MCF 10A (cell line): ENCODE measurements at regions not wholly inside any gene's neighbourhood (a gene's known extent, or its start where the extent isn't known, plus 50 kb on each side); places are given as distances from the start of the nearest gene placed in this dataset.

Source experiments
- BruUV-seq: library from RNA; stranded (reverse); fragments of 400-500 nt; replicated peaks from 2 replicates; lab custom pipeline; 2021; lab: Mats Ljungman, UMichigan
- CTCF ChIA-PET: fragments of 300-600 bp; sonication (Branson Sonifier 250); formaldehyde crosslinking; extraction: SDS; loops from one replicate; lab custom pipeline; 2021; ENCODE audit warnings: antibody characterized with exemption, inconsistent platforms; lab: Yijun Ruan, JAX
- POLR2A ChIA-PET: fragments of 300-600, 350-650 bp; sonication (Branson Sonifier 250); formaldehyde crosslinking; extraction: SDS; loops from one replicate; lab custom pipeline; 2020; ENCODE audit warnings: antibody characterized with exemption, inconsistent platforms; lab: Yijun Ruan, JAX
- DNase-seq: peaks from one replicate; pipeline ENCODE4 v3.0.0-alpha.2; 2018; ENCODE audit not compliant: unreplicated experiment
- H3K27ac Mint-ChIP-seq: one replicate; pipeline ENCODE4 v1.8.0; 2022; ENCODE audit warnings: mild to moderate bottlenecking, low read depth, mixed read lengths; ENCODE audit not compliant: unreplicated experiment
- H3K27me3 Mint-ChIP-seq: one replicate; pipeline ENCODE4 v1.8.0; 2022; ENCODE audit warnings: mixed read lengths; ENCODE audit not compliant: insufficient read depth, unreplicated experiment
- H3K36me3 Mint-ChIP-seq: one replicate; pipeline ENCODE4 v1.8.0; 2022; ENCODE audit warnings: mild to moderate bottlenecking, moderate library complexity, mixed read lengths; ENCODE audit not compliant: insufficient read depth, unreplicated experiment
- H3K4me1 Mint-ChIP-seq: one replicate; pipeline ENCODE4 v1.8.0; 2022; ENCODE audit warnings: mixed read lengths; ENCODE audit not compliant: insufficient read depth, unreplicated experiment
- H3K4me3 Mint-ChIP-seq: one replicate; pipeline ENCODE4 v1.8.0; 2022; ENCODE audit warnings: mild to moderate bottlenecking, moderate library complexity, mixed read lengths; ENCODE audit not compliant: unreplicated experiment
- H3K9me3 Mint-ChIP-seq: one replicate; pipeline ENCODE4 v1.8.0; 2022; ENCODE audit warnings: mixed read lengths; ENCODE audit not compliant: unreplicated experiment
- CTCF ChIP-seq: fragments of 200-600 bp; IDR thresholded peaks from one replicate; pipeline ENCODE4 v1.8.0; 2022; ENCODE audit warnings: antibody characterized with exemption, mild to moderate bottlenecking; ENCODE audit not compliant: unreplicated experiment
- intact Hi-C: fragments of 100-400 bp; cut with micrococcal nuclease; formaldehyde crosslinking; loops from 2 replicates; pipeline ENCODE4 v1.14.1; 2022

DNA sequence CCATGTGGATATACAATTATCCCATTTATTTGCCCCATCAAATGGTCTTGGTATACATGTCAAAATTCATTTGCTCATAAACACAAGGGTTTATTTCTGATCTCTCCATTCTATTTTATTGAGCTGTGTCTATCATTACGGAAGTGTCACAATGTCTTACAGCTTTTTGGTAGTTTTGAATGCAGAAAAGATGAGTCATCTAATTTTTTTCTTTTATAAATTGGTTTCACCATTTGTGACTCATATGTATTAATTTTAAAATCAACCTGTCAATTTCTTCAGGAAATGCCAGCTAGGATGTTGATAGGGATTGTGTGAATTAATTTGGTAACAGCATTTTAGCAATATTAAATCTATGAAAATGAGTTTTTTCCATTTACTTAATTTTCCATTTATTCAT, 2549.4 kb downstream of the PCDH9 start:
- TF ChIP-seq CTCF = no peak
- ChIA-PET POLR2A (interaction anchor here (0.7 kb wide), 1 partner anchor 79 kb away, joined by 3 read pairs; no protein-coding TSS in a partner anchor), CTCF (no interaction called here)
- Mint-ChIP-seq H3K36me3 (no peaks in the 10 kb centered on the region), H3K4me1 (peaks cover 7% of the 10 kb centered on the region), H3K27me3 (no peaks in the 10 kb centered on the region), H3K4me3 (no peak overlapping the region), H3K27ac (no peak overlapping the region), H3K9me3 (peaks cover 16% of the 10 kb centered on the region)
- peak; percentile 29 for DNase-seq
- intact Hi-C loops = no loop called here
- BruUV-seq = no TSS peak

GRCh38 chr13:64675255-64675892, 2554.8 kb downstream of the PCDH9 start:
- peaks cover 16% of the 10 kb centered on the region for H3K4me1 Mint-ChIP-seq
- DNase-seq = peak; percentile 50
- ChIA-PET CTCF (no interaction called here), POLR2A (interaction anchor here (0.5 to 0.8 kb wide), 2 partner anchors 48 to 348 kb away, joined by 3 read pairs; no protein-coding TSS in a partner anchor)
- no peak overlapping the region for H3K4me3 Mint-ChIP-seq
- H3K27ac Mint-ChIP-seq = peak overlapping the region; percentile 81
- H3K27me3 Mint-ChIP-seq = no peaks in the 10 kb centered on the region
- H3K9me3 Mint-ChIP-seq = no peaks in the 10 kb centered on the region
- no peak for TF ChIP-seq CTCF
- no TSS peak for BruUV-seq
- H3K36me3 Mint-ChIP-seq = no peaks in the 10 kb centered on the region
- intact Hi-C loops = no loop called here

DNA sequence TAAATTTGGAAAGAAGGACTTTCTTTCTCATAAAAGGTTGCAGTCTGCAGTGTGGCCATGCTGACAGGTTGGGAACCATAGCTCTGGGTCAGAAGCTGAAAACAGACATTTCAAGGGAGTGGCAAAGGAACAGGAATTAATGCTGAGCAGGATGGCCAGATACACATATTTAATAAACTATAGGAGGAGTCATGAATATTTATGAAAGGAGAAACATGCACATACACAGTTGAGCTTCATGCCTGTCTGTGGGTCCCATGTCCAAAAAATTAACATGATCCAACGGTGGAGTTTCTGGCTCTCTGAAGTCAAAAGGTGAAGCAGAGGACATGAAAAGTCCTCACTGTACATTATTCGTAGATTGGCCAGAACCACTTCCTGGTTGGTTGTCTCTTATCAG, 2556.0 kb downstream of the PCDH9 start:
- no peaks in the 10 kb centered on the region for H3K9me3 Mint-ChIP-seq
- H3K4me3 Mint-ChIP-seq = no peak overlapping the region
- intact Hi-C loops = no loop called here
- no peak for DNase-seq
- TF ChIP-seq CTCF = no peak
- no peaks in the 10 kb centered on the region for H3K36me3 Mint-ChIP-seq
- POLR2A ChIA-PET = no interaction called here
- BruUV-seq = no TSS peak
- no peaks in the 10 kb centered on the region for H3K27me3 Mint-ChIP-seq
- CTCF ChIA-PET = no interaction called here
- peaks cover 16% of the 10 kb centered on the region for H3K4me1 Mint-ChIP-seq
- no peak overlapping the region for H3K27ac Mint-ChIP-seq

GRCh38 chr13:64672751-64673150, 2557.4 kb downstream of the PCDH9 start:
- TF ChIP-seq CTCF = no peak

More at GRCh38 chr13:64672751-64673150, 2557.4 kb downstream of the PCDH9 start:
- Mint-ChIP-seq H3K27ac (peak overlapping the region; percentile 3), H3K4me1 (peaks cover 16% of the 10 kb centered on the region), H3K27me3 (no peaks in the 10 kb centered on the region), H3K36me3 (no peaks in the 10 kb centered on the region), H3K4me3 (no peak overlapping the region), H3K9me3 (no peaks in the 10 kb centered on the region)
- ChIA-PET POLR2A (no interaction called here), CTCF (interaction anchor here (0.9 kb wide), 1 partner anchor 29 kb away, joined by 3 read pairs; no protein-coding TSS in a partner anchor)
- no TSS peak for BruUV-seq
- DNase-seq = no peak
- intact Hi-C loops = no loop called here
